Motor neuron (in vitro differentiated cells): ENCODE measurements at regions not wholly inside any gene's neighbourhood (a gene's known extent, or its start where the extent isn't known, plus 50 kb on each side); places are given as distances from the start of the nearest gene placed in this dataset.

ENCODE experiments used
- ATAC-seq, 8 experiments: fragments of 200-7000 bp; cut with Tn5 transposase; replicated peaks in 6 of 8; 2 replicates each; pipeline ENCODE4 v1.8.0; 2021; ENCODE audit warnings: mild to moderate bottlenecking in 8 of 8, moderate library complexity in 8 of 8
- H3K27ac ChIP-seq, 2 donors: fragments of 250-450 bp; sonication (Bioruptor Pico); 2 replicates each; pipeline ENCODE4 v1.9.0; 2021; ENCODE audit warnings: antibody characterized with exemption in 2 of 2, mild to moderate bottlenecking in 2 of 2, moderate library complexity in 1 of 2
- H3K4me1 ChIP-seq, 2 donors: fragments of 250-450 bp; sonication (Bioruptor Pico); replicated peaks in 1 of 2; 2 replicates each; pipeline ENCODE4 v1.6.1; 2021; ENCODE audit warnings: antibody characterized with exemption in 2 of 2, mild to moderate bottlenecking in 2 of 2, moderate library complexity in 1 of 2
- H3K4me3 ChIP-seq, 5 donors: fragments of 250-450 bp; sonication (Bioruptor Pico); 2 replicates each; pipeline ENCODE4 v1.9.0; 2021; ENCODE audit warnings: antibody characterized with exemption in 5 of 5, mild to moderate bottlenecking in 5 of 5, moderate library complexity in 4 of 5
- WGBS, 10 experiments: fragments of 450-650 bp; shearing (Covaris generic); methylation state at CpG; one replicate each; pipeline ENCODE4 v1.0.0; 2022; 5-methylcytosine and 5-hydroxymethylcytosine counted together
- in situ Hi-C, 9 experiments: fragments of 400-800 bp; cut with MboI; loops; one replicate each; pipeline ENCODE4 v1.15.0; 2021; ENCODE audit warnings: low sequenced_read_pairs in 9 of 9, low pct_unique_long_range_greater_than_20kb in 2 of 9; ENCODE audit not compliant: unreplicated experiment in 9 of 9

- in situ Hi-C loops: no loop called here
- Histone ChIP-seq H3K27ac (no peak overlapping the region), H3K4me3 (no peak overlapping the region), H3K4me1 (peaks cover 0 to 14% of the 10 kb centered on the region in 2 donors)
- WGBS, 10 experiments: 11 to 93% (median 84%) methylated on average over 1 to 6 of the region's 6 CpGs; no CpG with 5 or more reads in 1 of the 10 experiments
- ATAC-seq: no peak
Observed at GRCh38 chr5:7015586-7016256, 302.5 kb downstream of the TENT4A start.

GRCh38 chr5:7016999-7017747, 303.9 kb downstream of the TENT4A start:
- in situ Hi-C loops: no loop called here
- H3K4me3 ChIP-seq: no peak overlapping the region
- H3K4me1 ChIP-seq: peaks cover 0 to 14% of the 10 kb centered on the region in 2 donors
- H3K27ac ChIP-seq: no peak overlapping the region
- WGBS, 10 experiments: 0 to 84% (median 54%) methylated on average over 2 to 10 of the region's 10 CpGs
- ATAC-seq: no peak

GRCh38 chr5:7018198-7018597, 305.0 kb downstream of the TENT4A start:
- peak in 2 of 8 experiments; percentile 32 to 38 for ATAC-seq
- Histone ChIP-seq H3K4me3 (no peak overlapping the region), H3K4me1 (peaks cover 0 to 14% of the 10 kb centered on the region in 2 donors), H3K27ac (no peak overlapping the region)
- in situ Hi-C loops: no loop called here
- 0 to 69% (median 30%) methylated on average over 1 to 5 of the region's 5 CpGs; no CpG with 5 or more reads in 2 of the 10 experiments for WGBS, 10 experiments

- peaks cover 0 to 14% of the 10 kb centered on the region in 2 donors for H3K4me1 ChIP-seq
- no peak overlapping the region for H3K4me3 ChIP-seq
- ATAC-seq: no peak
- in situ Hi-C loops: no loop called here
- H3K27ac ChIP-seq: no peak overlapping the region
Observed at GRCh38 chr5:7018601-7019000, 305.4 kb downstream of the TENT4A start.

GRCh38 chr5:7036192-7036835, 323.1 kb downstream of the TENT4A start:
- H3K27ac ChIP-seq: no peak overlapping the region
- H3K4me3 ChIP-seq: no peak overlapping the region
- peak in 5 of 8 experiments; percentile 65 to 89 (median 70) for ATAC-seq
- WGBS, 10 experiments: 0 to 84% (median 59%) methylated on average over 1 to 2 of the region's 2 CpGs; no CpG with 5 or more reads in 2 of the 10 experiments
- peaks cover 20 to 21% of the 10 kb centered on the region in 2 donors for H3K4me1 ChIP-seq
- in situ Hi-C loops: no loop called here

GRCh38 chr5:7039074-7039473, 325.8 kb downstream of the TENT4A start:
- peaks cover 20 to 21% of the 10 kb centered on the region in 2 donors for H3K4me1 ChIP-seq
- 0 to 100% (median 33%) methylated on average over 1 to 3 of the region's 4 CpGs; no CpG with 5 or more reads in 1 of the 10 experiments for WGBS, 10 experiments
- H3K27ac ChIP-seq: no peak overlapping the region
- peak in 5 of 8 experiments; percentile 28 to 75 (median 66) for ATAC-seq
- in situ Hi-C loops: no loop called here
- H3K4me3 ChIP-seq: no peak overlapping the region

GRCh38 chr5:7040111-7040510, 326.9 kb downstream of the TENT4A start:
- 0 to 100% (median 91%) methylated on average over 1 to 2 of the region's 2 CpGs for WGBS, 10 experiments
- no peak overlapping the region for H3K4me3 ChIP-seq
- ATAC-seq: no peak
- H3K27ac ChIP-seq: no peak overlapping the region
- peaks cover 20 to 21% of the 10 kb centered on the region in 2 donors for H3K4me1 ChIP-seq
- in situ Hi-C loops: no loop called here

- peaks cover 13% of the 10 kb centered on the region in 2 donors for H3K4me1 ChIP-seq
- WGBS, 10 experiments: 40 to 100% (median 93%) methylated on average over 1 to 6 of the region's 6 CpGs
- no peak overlapping the region for H3K4me3 ChIP-seq
- ATAC-seq: no peak
- in situ Hi-C loops: no loop called here
- H3K27ac ChIP-seq: no peak overlapping the region
Observed at GRCh38 chr5:7043797-7044196, 330.6 kb downstream of the TENT4A start.

- peak in 3 of 8 experiments; percentile 21 to 93 (median 68) for ATAC-seq
- H3K4me3 ChIP-seq: no peak overlapping the region
- no peak overlapping the region for H3K27ac ChIP-seq
- in situ Hi-C loops: no loop called here
- peaks cover 8 to 10% of the 10 kb centered on the region in 2 donors for H3K4me1 ChIP-seq
- 0 to 100% (median 59%) methylated on average over 1 to 7 of the region's 7 CpGs for WGBS, 10 experiments
Observed at GRCh38 chr5:7047511-7048261, 334.5 kb downstream of the TENT4A start.

- Histone ChIP-seq H3K27ac (no peak overlapping the region), H3K4me1 (peaks cover 7 to 8% of the 10 kb centered on the region in 2 donors), H3K4me3 (no peak overlapping the region)
- ATAC-seq: no peak
- 0 to 100% (median 43%) methylated on average over 1 of the region's 1 CpG; no CpG with 5 or more reads in 4 of the 10 experiments for whole genome bisulfite sequencing, 10 experiments
- in situ Hi-C loops: no loop called here
Observed at GRCh38 chr5:7050986-7051385, 337.8 kb downstream of the TENT4A start.

- H3K4me1 ChIP-seq: peaks cover 6 to 7% of the 10 kb centered on the region in 2 donors
- H3K27ac ChIP-seq: no peak overlapping the region
- H3K4me3 ChIP-seq: no peak overlapping the region
- in situ Hi-C loops: no loop called here
- ATAC-seq: no peak
Observed at GRCh38 chr5:7053125-7053524, 339.9 kb downstream of the TENT4A start.

GRCh38 chr5:7053528-7054209, 340.4 kb downstream of the TENT4A start:
- Histone ChIP-seq H3K27ac (no peak overlapping the region), H3K4me1 (peaks cover 3% of the 10 kb centered on the region in 2 donors), H3K4me3 (no peak overlapping the region)
- no peak for ATAC-seq
- in situ Hi-C loops: no loop called here
- 11 to 100% (median 70%) methylated on average over 2 to 3 of the region's 3 CpGs; no CpG with 5 or more reads in 1 of the 10 experiments for WGBS, 10 experiments
